ENCODE measurements at regions not wholly inside any gene's neighbourhood (a gene's known extent, or its start where the extent isn't known, plus 50 kb on each side); places are given as distances from the start of the nearest gene placed in this dataset.

DNA sequence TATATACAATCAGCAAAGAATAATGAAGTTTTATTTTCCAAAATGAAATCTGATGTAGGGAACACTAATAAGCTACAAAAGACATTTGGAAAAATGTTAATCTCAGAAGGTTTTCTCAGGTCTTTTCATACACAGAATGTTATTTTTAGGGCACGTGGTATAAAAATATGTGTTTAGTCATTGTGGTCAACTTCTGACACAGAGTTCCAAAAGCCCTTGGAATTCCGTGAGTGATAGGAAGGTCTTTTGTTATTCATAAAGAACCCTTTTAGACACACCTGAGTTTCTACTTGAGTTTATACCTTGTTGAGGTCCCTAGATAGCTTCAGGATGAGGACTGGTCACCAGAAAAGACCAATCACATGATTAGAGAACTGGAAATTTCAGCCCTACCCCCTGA lies 277.6 kb upstream of the NCAM2 start:
- no peak for DNase-seq
- Mint-ChIP-seq H3K27ac (no peak overlapping the region), H3K27me3 (no peaks in the 10 kb centered on the region), H3K4me3 (no peak overlapping the region), H3K36me3 (ENCODE audit: low read depth) (no peaks in the 10 kb centered on the region), H3K9me3 (peaks cover 3% of the 10 kb centered on the region), H3K4me1 (no peaks in the 10 kb centered on the region)
- ChIA-PET CTCF (no interaction called here), POLR2A (no interaction called here)

DNA sequence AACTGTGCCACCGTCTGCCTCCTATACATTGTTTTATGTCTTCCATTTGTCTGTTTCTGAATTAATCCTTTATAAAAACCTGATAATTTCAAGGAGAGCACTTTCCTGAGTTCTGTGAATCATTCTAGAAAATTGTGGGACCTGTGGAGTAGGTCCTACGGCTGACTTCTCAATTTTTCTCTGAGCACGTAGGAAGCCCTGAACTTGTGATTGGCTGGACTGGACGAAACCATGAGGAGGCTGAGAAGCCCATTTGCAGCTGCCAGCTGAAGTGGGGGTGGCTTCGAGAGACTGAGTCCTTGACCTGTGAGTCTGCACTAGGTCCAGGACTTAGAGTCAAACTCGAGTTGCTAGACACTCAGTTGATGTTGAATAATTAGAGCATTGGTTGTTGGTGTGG lies 277.1 kb upstream of the NCAM2 start:
- CTCF ChIA-PET: no interaction called here
- DNase-seq: no peak
- no peak overlapping the region for H3K27ac Mint-ChIP-seq
- H3K27me3 Mint-ChIP-seq: no peaks in the 10 kb centered on the region
- H3K9me3 Mint-ChIP-seq: peaks cover 1% of the 10 kb centered on the region
- H3K36me3 Mint-ChIP-seq (ENCODE audit: low read depth): no peaks in the 10 kb centered on the region
- no peaks in the 10 kb centered on the region for H3K4me1 Mint-ChIP-seq
- H3K4me3 Mint-ChIP-seq: no peak overlapping the region
- POLR2A ChIA-PET: no interaction called here

DNA sequence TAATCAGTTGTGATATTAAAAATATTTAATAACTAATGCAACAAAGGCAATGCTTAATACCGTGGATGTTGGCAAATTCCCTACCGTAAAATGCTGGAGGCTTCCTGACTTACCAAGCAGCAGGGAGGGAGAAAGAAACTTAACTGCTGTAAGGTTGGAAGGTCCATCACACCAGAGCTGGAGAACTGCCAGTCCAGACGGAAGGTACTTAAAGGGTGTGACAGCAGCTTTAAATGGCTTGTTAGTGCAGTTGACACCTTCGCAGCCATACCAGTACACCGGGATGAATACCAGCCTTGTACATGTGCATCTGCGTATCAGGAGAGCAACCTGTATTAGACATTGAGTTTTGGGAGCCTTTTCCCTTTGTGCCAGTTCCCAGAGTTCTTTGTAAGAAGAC lies 269.5 kb upstream of the NCAM2 start:
- Mint-ChIP-seq H3K9me3 (peaks cover 7% of the 10 kb centered on the region), H3K4me1 (no peaks in the 10 kb centered on the region), H3K4me3 (no peak overlapping the region), H3K27ac (no peak overlapping the region), H3K27me3 (no peaks in the 10 kb centered on the region), H3K36me3 (ENCODE audit: low read depth) (no peaks in the 10 kb centered on the region)
- ChIA-PET POLR2A (no interaction called here), CTCF (no interaction called here)
- DNase-seq: no peak

DNA sequence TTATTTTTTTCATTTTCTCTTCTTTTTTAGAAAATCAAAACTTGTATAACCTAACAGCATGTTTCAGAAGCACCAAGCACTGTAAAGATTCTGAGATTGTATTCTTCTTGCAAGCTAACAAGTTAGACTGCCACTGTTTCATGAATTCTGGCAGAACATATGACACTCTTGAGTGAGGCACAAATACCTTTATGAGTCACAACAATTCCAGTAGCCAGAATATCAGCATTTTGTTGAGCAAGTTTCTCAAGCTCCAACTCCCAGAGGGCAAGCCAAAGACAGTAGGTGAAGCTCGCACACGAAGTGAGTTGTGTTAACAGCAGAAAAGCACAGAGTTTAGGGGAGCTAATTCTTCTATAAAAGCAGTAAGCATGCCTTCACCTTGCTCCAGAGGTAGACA lies 268.8 kb upstream of the NCAM2 start:
- POLR2A ChIA-PET: no interaction called here

DNA sequence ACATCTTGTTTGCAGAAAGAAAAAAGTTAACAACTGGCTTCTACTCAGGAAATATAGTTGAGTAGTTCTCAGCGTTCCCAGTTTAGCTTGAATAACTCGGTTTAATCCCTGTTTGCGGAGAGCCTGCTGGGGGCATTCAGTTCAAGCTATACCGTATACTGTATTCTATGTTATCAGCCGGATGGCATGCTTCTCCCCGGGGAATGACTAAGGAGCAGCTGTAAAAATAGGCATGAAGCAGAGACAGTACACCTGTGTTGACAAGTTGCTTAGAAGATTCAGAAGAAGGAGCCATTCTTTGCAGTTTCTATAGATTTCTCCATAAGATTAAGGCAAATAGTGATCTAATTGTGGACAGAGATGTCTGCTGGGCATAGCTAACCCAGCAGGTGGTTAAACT lies 267.8 kb upstream of the NCAM2 start:
- no peak for DNase-seq
- peaks cover 12% of the 10 kb centered on the region for H3K9me3 Mint-ChIP-seq
- ChIA-PET POLR2A (no interaction called here), CTCF (no interaction called here)
- no peak overlapping the region for H3K4me3 Mint-ChIP-seq
- H3K36me3 Mint-ChIP-seq (ENCODE audit: low read depth): no peaks in the 10 kb centered on the region
- no peak overlapping the region for H3K27ac Mint-ChIP-seq
- H3K27me3 Mint-ChIP-seq: no peaks in the 10 kb centered on the region
- no peaks in the 10 kb centered on the region for H3K4me1 Mint-ChIP-seq

More for the DNA sequence above, 268.8 kb upstream of the NCAM2 start:
- Mint-ChIP-seq H3K36me3 (ENCODE audit: low read depth) (no peaks in the 10 kb centered on the region), H3K27me3 (no peaks in the 10 kb centered on the region), H3K27ac (no peak overlapping the region), H3K4me3 (no peak overlapping the region), H3K4me1 (no peaks in the 10 kb centered on the region), H3K9me3 (peaks cover 7% of the 10 kb centered on the region)
- no peak for DNase-seq
- CTCF ChIA-PET: no interaction called here

DNA sequence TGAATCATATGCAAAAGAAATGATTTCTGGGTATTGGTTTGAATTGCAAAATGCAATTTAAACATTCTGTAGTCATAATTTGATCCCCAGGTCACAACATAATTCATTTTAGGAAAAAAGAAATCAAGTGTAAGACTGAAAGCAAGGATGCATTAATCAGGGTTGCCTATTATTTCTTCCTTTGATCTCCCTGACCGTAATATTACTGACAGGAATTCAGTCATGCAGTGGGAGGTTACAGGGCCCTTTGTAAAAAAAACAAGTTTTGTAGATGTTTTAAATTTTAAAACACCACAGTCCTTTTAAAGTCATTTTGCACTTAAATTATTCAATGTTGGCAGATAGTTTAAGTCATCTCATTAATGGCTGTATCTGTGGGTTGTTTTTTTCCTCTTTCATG lies 263.0 kb upstream of the NCAM2 start:
- no peak overlapping the region for H3K4me3 Mint-ChIP-seq
- no peak overlapping the region for H3K27ac Mint-ChIP-seq
- ChIA-PET POLR2A (no interaction called here), CTCF (no interaction called here)
- DNase-seq: no peak
- no peaks in the 10 kb centered on the region for H3K36me3 Mint-ChIP-seq (ENCODE audit: low read depth)
- H3K27me3 Mint-ChIP-seq: no peaks in the 10 kb centered on the region
- peaks cover 23% of the 10 kb centered on the region for H3K9me3 Mint-ChIP-seq
- no peaks in the 10 kb centered on the region for H3K4me1 Mint-ChIP-seq

DNA sequence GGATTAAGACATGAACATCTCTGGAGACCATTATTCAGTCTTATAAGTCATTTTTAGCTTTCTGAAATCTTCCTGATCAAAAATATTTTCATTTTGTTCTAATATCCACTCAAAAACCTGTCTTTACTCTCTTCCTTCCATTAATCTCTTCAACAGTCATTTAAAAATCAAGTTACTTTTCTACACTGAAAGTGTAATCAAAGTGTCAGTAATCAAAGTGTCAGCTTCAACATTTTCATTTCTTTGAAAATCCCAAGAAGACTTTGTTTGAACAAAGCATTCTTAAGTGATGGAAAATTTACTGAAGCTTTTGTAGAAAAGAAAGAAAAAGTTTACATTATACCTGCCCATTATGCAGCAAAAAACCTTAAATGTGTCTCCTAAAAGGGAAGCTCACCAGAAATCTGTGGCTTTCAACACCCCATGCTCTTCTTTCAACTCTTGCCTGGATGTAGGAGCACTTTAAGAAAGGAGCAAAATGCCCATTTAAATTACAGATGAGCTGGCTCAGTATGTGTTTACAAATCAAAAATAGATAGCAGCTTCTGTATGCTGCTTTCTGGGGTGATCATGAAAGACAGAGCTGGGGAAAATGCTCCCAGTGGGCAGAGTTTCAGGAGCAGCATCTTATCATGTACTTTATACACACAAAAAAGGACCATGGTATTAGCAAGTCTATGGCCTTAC lies 260.8 kb upstream of the NCAM2 start:
- Mint-ChIP-seq H3K4me3 (no peak overlapping the region), H3K36me3 (ENCODE audit: low read depth) (no peaks in the 10 kb centered on the region), H3K9me3 (peaks cover 19% of the 10 kb centered on the region), H3K4me1 (no peaks in the 10 kb centered on the region), H3K27ac (no peak overlapping the region), H3K27me3 (no peaks in the 10 kb centered on the region)
- CTCF ChIA-PET: no interaction called here
- DNase-seq: no peak
- POLR2A ChIA-PET: no interaction called here

DNA sequence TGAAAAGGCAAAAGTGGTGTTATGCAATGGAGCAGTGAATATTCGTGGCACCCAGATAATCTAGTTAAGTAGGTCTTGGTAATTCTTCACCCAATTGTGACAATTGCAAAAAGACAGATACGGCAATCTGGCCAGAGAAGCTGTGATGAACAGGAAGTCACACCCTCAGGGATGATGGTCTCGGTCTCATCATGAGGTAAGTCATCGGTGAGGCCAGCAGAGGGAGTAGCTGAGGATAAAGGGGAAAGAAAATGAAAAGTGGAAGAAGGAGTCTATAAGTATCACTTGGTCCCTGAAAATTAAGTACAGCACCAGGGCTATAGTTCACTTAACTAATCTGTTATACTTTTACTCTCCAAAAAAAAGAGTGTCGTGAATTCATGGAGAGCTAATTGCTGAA lies 258.8 kb upstream of the NCAM2 start:
- Mint-ChIP-seq H3K27ac (no peak overlapping the region), H3K36me3 (ENCODE audit: low read depth) (no peaks in the 10 kb centered on the region), H3K4me3 (no peak overlapping the region), H3K27me3 (no peaks in the 10 kb centered on the region), H3K4me1 (no peaks in the 10 kb centered on the region), H3K9me3 (peaks cover 16% of the 10 kb centered on the region)
- no peak for DNase-seq
- ChIA-PET POLR2A (no interaction called here), CTCF (no interaction called here)

DNA sequence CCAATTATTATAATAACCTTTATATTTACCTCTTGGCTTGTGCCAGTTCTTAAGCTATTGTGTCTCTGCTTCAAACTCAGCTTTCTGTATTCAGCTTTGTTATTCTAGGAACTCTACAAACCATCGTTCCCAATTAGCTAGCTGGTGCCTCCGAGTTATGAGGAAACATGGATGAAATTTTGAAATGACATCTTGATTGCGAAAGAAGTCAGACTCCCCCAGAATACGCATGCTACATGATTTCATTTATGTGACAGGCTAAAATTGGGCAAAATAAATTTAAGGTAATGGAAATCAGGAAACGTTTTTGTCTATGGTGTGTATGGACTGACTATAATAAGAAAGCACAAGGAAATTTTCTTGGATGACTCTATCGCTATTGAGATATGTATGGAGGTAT lies 256.8 kb upstream of the NCAM2 start:
- no peak for DNase-seq
- Mint-ChIP-seq H3K9me3 (peaks cover 14% of the 10 kb centered on the region), H3K36me3 (ENCODE audit: low read depth) (no peaks in the 10 kb centered on the region), H3K27ac (no peak overlapping the region), H3K4me1 (no peaks in the 10 kb centered on the region), H3K4me3 (no peak overlapping the region), H3K27me3 (no peaks in the 10 kb centered on the region)
- POLR2A ChIA-PET: no interaction called here
- CTCF ChIA-PET: no interaction called here

DNA sequence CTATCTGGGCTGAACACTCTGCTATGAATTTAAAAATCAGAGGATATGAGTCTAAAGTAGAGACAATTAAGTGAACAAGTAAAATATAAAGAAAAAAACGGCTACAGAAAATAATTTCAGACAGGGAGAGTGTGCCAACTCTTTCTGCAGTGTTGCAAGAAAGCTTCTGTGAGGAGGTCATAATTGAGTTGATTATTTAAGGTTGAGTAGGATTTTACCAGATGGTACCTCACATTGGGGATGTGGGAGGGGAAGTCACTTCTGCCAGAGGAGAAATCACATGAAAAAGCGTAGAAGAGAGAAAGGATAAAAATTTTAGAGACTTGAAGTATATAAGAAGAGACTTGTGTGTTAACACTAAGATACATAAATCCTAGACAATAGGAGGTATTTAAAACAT lies 238.0 kb upstream of the NCAM2 start:
- ChIA-PET POLR2A (no interaction called here), CTCF (no interaction called here)
- no peak overlapping the region for H3K27ac Mint-ChIP-seq
- H3K4me3 Mint-ChIP-seq: no peak overlapping the region
- no peaks in the 10 kb centered on the region for H3K4me1 Mint-ChIP-seq
- no peaks in the 10 kb centered on the region for H3K36me3 Mint-ChIP-seq (ENCODE audit: low read depth)
- H3K9me3 Mint-ChIP-seq: peaks cover 10% of the 10 kb centered on the region
- DNase-seq: no peak
- no peaks in the 10 kb centered on the region for H3K27me3 Mint-ChIP-seq

DNA sequence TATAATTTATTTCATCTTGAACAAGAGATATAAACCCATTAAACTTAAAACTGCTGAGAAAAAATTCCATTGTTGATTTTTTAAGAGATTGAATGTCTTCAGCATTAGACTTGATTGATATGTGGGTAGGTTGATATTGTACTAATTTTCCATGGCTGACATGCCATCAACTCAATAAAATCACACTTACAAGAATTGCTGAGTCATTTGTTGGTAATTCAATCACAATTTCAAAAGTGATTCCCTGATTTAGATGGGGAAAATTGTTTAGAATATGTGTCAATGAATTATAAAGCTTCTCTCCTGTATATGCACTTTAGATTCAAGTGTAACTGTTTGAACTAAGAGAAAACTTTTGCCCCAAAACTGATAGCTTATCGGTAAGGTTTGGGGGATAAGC lies 223.5 kb upstream of the NCAM2 start:
- ChIA-PET CTCF (no interaction called here), POLR2A (no interaction called here)
- H3K36me3 Mint-ChIP-seq (ENCODE audit: low read depth): no peaks in the 10 kb centered on the region
- H3K27me3 Mint-ChIP-seq: no peaks in the 10 kb centered on the region
- no peaks in the 10 kb centered on the region for H3K4me1 Mint-ChIP-seq
- peaks cover 20% of the 10 kb centered on the region for H3K9me3 Mint-ChIP-seq
- H3K27ac Mint-ChIP-seq: no peak overlapping the region
- H3K4me3 Mint-ChIP-seq: no peak overlapping the region
- no peak for DNase-seq

DNA sequence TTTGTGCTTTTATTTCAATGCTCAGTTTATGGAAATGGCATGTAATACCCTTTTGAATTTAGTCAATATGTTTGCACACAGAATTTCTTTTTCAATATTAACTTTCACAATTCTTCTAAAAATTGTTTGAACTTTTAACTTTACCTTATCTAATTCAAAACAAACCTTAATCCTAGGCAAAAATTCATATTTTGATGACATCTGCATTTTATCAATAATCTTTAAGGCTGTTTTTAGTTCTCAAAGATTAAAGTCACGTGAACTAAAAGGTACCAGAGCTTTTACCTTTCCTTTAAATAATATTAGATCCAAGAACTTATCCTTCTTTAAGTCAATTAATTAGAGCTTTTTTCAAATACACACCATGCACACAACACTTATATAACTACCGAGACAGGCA lies 218.9 kb upstream of the NCAM2 start:
- no peak for DNase-seq
- H3K9me3 Mint-ChIP-seq: peaks cover 16% of the 10 kb centered on the region
- ChIA-PET POLR2A (no interaction called here), CTCF (no interaction called here)
- H3K27ac Mint-ChIP-seq: no peak overlapping the region
- H3K4me3 Mint-ChIP-seq: no peak overlapping the region
- H3K36me3 Mint-ChIP-seq (ENCODE audit: low read depth): no peaks in the 10 kb centered on the region
- H3K27me3 Mint-ChIP-seq: no peaks in the 10 kb centered on the region
- no peaks in the 10 kb centered on the region for H3K4me1 Mint-ChIP-seq

DNA sequence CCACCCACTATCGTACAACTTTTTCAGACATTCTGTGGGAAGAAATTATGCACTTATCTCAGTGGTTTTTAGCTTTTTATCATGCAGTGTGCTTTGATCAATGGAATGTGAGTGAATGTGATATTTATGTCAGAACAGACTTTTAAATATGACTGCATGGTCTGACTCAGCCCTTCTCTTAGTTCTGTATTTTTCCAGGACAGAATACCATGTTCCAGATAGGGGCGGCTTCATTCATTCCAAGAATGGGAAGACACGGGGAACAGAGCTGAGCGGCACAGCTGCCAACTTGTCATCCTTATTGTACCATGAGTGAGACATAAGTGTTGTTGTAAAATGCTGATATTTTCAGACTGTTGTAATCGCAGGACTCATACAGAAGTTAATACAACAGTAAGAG lies 214.6 kb upstream of the NCAM2 start:
- Mint-ChIP-seq H3K36me3 (ENCODE audit: low read depth) (no peaks in the 10 kb centered on the region), H3K27ac (no peak overlapping the region), H3K27me3 (no peaks in the 10 kb centered on the region), H3K4me3 (no peak overlapping the region), H3K9me3 (peaks cover 15% of the 10 kb centered on the region), H3K4me1 (no peaks in the 10 kb centered on the region)
- DNase-seq: no peak
- CTCF ChIA-PET: interaction anchor here (1.1 kb wide), 1 partner anchor 148 kb away, joined by 3 read pairs; no protein-coding TSS in a partner anchor
- POLR2A ChIA-PET: no interaction called here

DNA sequence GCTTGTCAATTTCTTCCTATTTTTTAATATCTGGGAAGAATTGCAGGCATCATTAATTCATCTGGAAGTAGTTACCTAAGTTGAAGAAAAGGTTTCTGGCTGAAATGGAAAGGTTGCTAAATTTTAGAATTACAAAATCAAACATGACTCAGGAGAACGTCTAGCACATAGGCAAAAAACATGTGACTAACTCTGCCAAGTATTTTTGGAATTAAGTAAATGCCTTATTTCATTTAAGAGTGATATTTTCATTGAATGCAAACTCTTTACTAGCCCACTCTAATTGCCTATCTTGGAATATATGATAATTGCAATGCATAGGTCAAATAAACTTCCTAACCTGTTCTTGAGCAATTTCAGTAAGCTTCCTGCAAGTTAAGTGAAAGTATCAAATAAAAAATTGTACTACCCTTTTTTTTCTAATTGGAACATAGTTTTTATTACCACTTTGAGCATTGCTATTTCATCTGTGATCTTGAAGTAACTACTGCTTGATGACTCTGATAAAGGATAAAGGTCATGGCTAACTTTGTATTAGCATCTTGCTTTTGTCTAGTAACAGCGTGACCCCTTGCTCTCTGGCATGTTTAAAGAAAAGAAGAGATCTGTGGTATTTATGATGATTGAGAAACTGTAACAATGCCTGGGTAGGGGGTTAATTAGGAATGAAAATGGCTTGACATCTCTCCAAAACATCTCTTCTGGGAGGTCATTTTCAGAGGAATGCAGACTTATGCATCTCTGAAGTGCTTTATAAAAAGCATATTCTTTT lies 208.3 kb upstream of the NCAM2 start:
- no peak overlapping the region for H3K27ac Mint-ChIP-seq
- peaks cover 11% of the 10 kb centered on the region for H3K9me3 Mint-ChIP-seq
- no peak for DNase-seq
- H3K36me3 Mint-ChIP-seq (ENCODE audit: low read depth): no peaks in the 10 kb centered on the region
- CTCF ChIA-PET: no interaction called here
- H3K4me3 Mint-ChIP-seq: no peak overlapping the region
- H3K27me3 Mint-ChIP-seq: no peaks in the 10 kb centered on the region
- H3K4me1 Mint-ChIP-seq: no peaks in the 10 kb centered on the region
- POLR2A ChIA-PET: no interaction called here

Data from activated CD4-positive, alpha-beta memory T cell treated with anti-CD3 and anti-CD28 coated beads, Interleukin-2, amount 10 ng/mL, durations not matched to agents 7 days and 5 days (primary cell).